HG03280 (cell line): ENCODE measurements at regions not wholly inside any gene's neighbourhood (a gene's known extent, or its start where the extent isn't known, plus 50 kb on each side); places are given as distances from the start of the nearest gene placed in this dataset.

ENCODE experiments used
- ATAC-seq: cut with Tn5 transposase; IDR thresholded peaks from one replicate; pipeline ENCODE4 v1.9.1; 2021; ENCODE audit warnings: mild to moderate bottlenecking, moderate library complexity; ENCODE audit not compliant: unreplicated experiment

DNA sequence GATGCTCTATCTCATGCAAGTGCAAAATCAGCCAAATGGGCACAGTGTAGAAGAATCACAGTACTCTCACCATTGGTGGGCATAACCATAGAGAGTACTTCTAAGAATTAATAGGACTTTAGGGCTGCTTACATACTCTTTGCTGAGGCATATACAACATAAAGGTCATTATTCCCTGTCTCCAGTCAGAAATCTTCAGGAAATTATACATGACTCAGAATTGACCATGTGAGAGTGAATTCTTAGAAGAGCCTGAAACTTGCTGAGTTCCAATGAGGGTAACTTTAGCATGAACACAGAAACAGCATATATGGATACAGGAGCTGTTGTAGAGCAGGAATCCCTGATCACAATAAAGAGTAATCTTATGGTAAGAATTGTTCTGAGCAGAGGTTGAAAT is 498.7 kb downstream of the TENT5A start:
- ATAC-seq, result no peak

DNA sequence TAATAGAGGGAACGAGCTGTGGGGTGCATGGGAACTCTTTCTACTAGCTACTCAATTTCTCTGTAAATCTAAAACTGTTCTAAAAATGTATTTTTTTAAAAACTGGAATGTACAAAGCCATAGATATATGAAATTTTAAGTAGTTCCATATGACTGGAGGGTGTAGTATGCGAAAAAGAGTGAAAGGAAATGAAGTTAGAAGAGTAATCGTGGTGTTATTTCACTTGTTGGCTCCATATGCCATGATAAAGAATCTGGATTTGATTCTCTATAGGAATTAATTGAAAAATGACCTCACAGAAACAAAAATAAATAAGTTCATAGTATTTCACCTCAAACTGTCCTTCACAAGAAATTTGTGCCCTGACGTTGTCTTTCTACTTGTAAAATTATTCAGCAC is 500.2 kb downstream of the TENT5A start:
- no peak for ATAC-seq

DNA sequence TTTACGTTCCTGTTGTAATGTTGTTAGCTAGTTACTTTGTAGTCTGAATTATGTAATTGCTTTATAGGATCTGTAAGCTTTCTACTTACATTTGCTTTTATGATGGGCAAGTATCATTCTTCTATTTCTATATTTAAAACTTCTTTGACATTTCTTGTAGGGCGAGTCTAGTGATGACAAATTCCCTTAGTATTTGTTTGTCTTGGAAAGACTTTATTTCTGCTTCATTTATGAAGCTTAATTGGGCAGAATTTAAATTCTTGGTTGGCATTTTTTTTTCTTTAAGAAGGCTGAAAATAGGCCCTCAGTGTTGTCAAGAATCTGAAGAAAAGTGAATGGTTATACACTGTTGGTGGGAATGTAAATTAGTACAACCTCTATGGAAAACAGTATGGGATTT is 506.3 kb downstream of the TENT5A start:
- no peak for ATAC-seq

DNA sequence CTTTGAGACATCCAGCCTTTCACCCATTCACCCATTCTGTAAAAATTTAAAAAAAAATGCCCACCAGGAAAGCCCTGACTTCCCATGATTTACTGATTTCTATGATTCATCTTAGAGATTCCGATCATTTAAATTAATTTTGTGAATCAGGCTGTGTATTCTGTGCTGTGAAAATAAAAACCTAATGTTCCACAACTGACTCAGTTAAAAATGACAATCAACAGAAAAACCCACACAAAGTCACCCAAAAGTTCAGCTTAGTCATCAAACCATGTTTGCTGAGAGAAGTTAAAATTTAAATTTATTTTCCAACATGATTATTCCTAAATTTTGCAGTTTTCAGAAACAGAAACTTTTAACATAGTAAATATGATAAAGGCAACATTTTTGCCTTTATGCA is 509.9 kb downstream of the TENT5A start:
- no peak for ATAC-seq

DNA sequence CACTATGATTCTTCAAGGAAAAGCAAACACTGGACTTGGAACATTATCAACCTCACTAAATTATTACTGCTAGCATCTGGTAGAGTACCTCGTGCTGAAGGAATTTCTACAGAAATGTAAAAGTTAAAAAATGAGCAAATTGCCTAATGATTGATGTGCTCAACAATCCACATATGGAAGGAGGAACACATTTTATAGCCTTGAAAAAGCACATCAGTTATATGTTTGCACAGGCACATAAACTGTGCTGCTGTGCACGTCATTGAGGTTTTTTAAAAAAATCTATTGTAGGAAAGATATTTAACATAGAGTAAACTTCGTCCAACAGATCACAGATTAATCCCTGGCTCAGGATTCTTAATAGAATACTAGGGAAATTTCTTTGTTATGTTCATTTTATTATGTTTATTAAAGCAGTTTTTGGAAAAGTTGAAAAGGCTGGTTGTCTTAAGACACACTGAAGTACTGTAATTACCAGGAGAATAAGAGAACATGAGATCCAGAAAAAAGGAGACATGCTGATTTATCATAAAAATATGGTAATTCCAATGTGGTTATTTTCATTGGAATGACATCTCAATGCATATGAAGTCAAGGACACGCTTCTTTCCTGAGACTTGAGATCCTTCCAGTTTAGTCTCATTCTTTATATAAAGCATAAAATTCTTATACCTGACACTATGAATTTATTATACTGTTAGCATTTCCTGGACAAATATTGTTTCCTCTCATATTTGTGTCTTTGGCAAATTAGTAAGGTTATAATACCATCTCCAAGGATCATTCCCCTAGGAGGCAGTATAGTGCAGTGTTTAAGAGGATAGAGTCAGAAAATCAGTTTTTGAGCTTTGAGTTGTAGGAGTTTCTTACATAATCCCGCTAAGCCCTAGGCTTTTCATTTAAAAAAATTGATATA is 511.1 kb downstream of the TENT5A start:
- no peak for ATAC-seq

DNA sequence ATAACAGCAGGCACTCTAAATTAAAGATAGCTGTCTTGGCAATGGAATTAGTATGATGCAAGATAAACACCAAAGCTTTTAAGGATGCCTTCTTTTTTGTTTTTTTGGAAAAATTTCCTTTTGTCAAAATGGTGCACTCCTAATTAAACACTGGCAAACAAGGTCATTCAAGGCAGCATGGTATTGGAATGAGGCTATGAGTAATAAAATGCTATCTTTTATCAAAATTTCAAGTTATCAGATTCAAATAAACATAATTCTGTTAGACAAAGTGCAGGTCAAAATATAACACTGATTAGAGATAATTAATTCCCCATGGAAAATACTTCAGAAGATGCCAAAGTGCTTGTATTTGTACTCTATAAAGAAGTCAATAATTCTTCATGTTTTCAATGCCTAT is 514.1 kb downstream of the TENT5A start:
- ATAC-seq, result no peak

DNA sequence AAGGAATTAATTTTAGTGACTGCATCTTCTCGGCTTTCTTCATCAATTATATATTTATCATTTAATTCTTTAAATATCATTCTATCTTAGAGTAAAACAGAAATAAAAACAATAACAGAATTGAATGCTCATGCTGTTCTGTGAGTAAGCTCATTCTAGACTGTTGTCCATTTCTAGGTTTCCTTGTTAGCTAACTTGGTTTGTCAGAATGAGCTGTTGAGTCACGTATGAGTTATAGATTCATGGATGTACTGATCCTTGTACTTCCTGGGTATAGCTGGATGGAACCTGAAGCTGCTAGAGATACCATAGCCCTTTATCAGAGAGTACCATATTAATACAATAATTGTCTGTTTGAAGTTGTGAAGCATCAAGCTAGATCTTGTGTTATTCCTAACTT is 515.3 kb downstream of the TENT5A start:
- no peak for ATAC-seq

DNA sequence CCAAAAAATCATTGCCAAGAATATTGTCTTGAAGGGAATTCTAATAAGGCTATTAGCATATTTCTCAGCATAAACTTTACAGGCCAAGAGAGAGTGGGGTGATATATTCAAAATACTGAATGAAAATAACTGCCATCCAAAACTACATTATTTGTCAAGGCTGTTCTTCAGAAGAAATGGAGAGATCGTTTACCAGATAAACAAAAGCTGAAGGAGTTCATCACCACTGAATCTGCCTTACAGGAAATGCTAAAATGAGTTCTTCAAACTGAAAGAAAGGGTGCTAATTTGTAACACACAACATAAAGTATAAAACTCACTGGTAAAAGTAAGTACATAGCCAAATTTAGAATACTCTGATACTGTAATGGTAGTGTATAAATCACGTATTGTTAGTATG is 517.0 kb downstream of the TENT5A start:
- no peak for ATAC-seq

DNA sequence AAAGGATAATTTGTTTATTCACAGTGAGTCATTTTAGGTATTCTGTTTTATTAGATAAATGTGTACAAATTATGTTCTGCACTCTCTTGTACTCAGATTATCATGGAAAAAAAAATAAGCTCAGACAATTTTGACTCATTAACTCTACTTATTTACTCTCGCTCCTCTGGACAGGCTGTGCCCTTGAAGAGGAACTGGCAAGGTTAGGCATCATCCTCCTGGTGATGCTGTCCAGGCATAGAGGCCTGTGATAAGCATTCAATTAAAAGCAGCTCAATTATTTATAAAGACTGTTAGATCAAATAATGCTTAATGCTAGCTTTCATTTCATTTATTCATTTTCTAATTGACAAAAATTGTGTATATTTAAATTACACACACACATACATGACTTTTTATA is 518.5 kb downstream of the TENT5A start:
- ATAC-seq, result no peak

- no peak for ATAC-seq
Observed at GRCh38 chr6:81228912-81229555, 523.4 kb downstream of the TENT5A start.

GRCh38 chr6:81226957-81227356 is 525.5 kb downstream of the TENT5A start:
- ATAC-seq, result no peak

DNA sequence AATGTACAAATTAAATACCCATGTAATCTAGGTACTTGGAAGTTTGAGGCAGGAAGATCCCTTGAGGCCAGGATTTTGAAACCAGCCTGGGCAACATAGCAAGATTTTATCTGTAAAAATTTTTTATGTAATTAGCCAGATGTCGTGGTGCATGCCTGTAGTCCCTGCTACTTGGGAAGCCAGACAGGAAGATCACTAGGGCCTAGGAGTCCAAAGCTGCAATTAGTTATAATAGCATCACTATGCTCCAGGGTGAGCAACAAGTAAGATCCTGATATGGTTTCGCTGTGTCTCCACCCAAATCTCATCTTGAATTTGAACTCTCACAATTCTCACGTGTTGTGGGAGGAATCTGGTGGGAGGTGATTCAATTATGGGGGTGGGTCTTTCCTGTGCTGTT is 535.8 kb downstream of the TENT5A start:
- no peak for ATAC-seq

DNA sequence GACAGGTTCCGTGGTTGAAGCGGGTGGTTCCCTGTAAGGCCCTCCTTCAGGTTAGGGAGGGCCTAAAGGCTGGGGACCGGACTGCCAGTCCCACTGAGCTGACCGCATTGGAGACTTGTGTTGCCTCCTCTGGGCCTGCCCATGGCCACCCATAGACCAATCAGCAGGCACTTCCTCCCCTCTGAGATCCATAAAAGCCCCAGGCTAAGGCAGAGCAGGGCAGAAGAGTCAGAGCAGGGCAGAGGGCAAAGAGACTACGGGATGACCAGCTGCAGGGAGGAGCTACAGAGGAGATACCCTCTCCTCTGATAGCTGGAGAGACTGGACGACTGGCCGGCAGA is 537.4 kb downstream of the TENT5A start:
- no peak for ATAC-seq

DNA sequence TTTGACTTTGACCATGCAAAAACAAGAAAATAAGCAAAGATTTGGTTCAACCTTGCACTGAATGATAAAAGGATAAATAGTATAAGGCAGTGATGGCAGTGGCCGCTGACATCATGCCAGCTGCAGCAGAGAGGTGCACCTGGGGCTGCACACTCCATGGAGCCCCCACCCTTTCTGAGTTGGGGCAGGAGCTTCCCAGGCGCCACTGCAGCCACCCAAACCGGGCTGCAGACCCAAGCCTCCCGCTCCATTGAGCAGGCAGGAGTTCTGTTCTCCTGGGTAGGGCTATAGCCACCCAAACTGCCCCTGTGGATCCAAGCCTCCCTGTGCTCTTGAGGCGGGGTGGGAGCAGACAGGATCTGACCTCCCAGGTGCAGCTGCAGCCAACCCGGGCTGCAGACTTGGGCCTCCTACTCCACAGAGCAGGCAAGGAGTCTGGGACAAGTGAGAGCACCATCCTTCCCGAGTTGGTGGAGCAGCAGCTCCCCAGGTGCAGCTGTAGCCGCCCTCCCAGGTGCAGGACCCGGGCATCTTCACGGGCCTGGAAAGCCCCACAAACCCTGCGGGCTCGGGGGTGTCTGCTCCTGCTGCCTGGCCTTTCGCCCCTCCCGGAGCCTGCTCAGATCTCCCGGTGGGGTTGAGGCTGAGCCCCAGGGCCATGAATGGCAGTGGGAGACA is 537.9 kb downstream of the TENT5A start:
- ATAC-seq, result no peak

GRCh38 chr6:81204731-81205130 is 547.8 kb downstream of the TENT5A start:
- no peak for ATAC-seq

GRCh38 chr6:81194374-81194773 is 558.1 kb downstream of the TENT5A start:
- ATAC-seq, result no peak

GRCh38 chr6:81172056-81172740 is 580.3 kb downstream of the TENT5A start:
- ATAC-seq, result no peak

DNA sequence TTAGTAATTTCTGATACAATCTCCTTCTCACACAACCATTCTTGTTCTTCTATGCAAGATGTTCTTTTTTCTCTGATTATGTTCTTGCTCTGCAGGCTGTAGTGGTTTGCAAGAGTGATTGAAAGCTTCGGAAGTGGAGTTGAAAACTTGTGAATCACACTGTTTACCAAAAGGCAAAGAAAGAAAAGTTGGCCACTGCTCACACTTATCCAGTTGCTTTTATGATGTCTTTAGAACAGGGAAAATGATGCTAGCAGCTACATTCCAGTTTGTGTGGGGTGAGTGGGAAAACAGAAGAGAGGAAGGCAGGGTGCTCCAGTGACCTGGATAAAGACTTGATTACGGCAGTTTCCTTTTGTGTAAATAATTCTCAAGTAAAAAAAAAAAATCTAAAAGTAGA is 583.3 kb downstream of the TENT5A start:
- no peak for ATAC-seq

DNA sequence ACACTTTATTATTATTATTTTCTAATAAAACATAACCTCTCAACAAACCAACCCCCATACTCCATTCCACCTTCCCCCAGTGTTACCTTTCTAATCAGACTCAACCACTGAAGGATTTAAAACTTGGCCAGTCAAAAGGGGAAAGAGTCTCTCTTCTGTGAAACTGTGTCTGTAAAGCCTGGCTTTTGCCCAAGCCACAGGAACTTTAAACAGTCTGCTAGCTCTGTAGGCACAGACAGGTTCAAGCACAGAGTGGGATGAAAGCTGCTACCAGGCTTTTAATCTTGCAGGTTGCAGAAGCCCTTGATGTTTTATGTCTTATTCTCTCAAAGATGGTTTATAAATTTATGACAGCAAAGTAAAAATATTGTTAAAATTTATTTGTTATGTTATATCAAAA is 585.7 kb downstream of the TENT5A start:
- no peak for ATAC-seq

GRCh38 chr6:81158956-81159355 is 593.5 kb downstream of the TENT5A start:
- ATAC-seq, result no peak

DNA sequence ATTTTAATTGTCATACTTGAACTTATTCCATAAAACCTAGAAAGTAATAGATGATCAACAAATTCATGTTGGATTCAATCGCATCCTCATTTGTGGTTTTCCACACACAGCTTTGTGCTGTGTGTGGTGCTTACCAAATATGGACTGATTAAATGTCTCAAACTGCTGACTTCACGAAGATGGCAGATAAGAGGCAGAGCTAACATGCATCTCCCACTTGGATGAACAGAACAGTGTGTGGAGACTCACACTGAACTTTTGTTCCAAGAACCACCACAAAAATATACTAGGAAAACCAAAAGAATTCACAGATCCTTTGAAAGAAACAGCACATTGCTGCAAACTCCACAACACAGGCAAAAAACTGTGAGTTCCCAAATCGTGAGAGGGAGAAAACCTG is 603.7 kb downstream of the TENT5A start:
- no peak for ATAC-seq
